Neural crest cell (in vitro differentiated cells): ENCODE measurements at regions not wholly inside any gene's neighbourhood (a gene's known extent, or its start where the extent isn't known, plus 50 kb on each side); places are given as distances from the start of the nearest gene placed in this dataset.
A peak's percentile ranks its signal among the peaks of the same experiment; 100 is the strongest.

Experiments
- DNase-seq: peaks from one replicate; pipeline ENCODE4 v3.0.0; 2021; ENCODE audit warnings: low read depth, mixed read lengths, low spot score
- H3K27ac Mint-ChIP-seq: one replicate; pipeline ENCODE4 v1.8.0; 2021; ENCODE audit warnings: mild to moderate bottlenecking, mixed read lengths; ENCODE audit not compliant: unreplicated experiment
- H3K27me3 Mint-ChIP-seq: 2 replicates; pipeline ENCODE4 v1.8.0; 2021; ENCODE audit warnings: low read depth, mild to moderate bottlenecking, mixed read lengths
- H3K36me3 Mint-ChIP-seq: 2 replicates; pipeline ENCODE4 v1.8.0; 2021; ENCODE audit warnings: low read depth, mild to moderate bottlenecking, mixed read lengths
- H3K4me1 Mint-ChIP-seq: 2 replicates; pipeline ENCODE4 v1.8.0; 2021; ENCODE audit warnings: mixed read lengths
- H3K4me3 Mint-ChIP-seq: one replicate; pipeline ENCODE4 v1.8.0; 2021; ENCODE audit warnings: mild to moderate bottlenecking, mixed read lengths
- H3K9me3 Mint-ChIP-seq: 2 replicates; pipeline ENCODE4 v1.8.0; 2021; ENCODE audit warnings: mixed read lengths
- CTCF ChIP-seq: fragments of 200-600 bp; sonication (generic); conservative IDR thresholded peaks from 2 replicates; pipeline ENCODE4 v1.5.0; 2021; ENCODE audit warnings: antibody characterized with exemption, mild to moderate bottlenecking

GRCh38 chr9:18137815-18138214 lies 336.1 kb upstream of the ADAMTSL1 start:
- no peaks in the 10 kb centered on the region for H3K36me3 Mint-ChIP-seq
- H3K4me3 Mint-ChIP-seq = no peak overlapping the region
- peaks cover 27% of the 10 kb centered on the region for H3K4me1 Mint-ChIP-seq
- H3K27ac Mint-ChIP-seq = no peak overlapping the region
- H3K27me3 Mint-ChIP-seq = no peaks in the 10 kb centered on the region
- H3K9me3 Mint-ChIP-seq = peaks cover 7% of the 10 kb centered on the region
- no peak for TF ChIP-seq CTCF
- DNase-seq = no peak

GRCh38 chr9:18138656-18139055 lies 335.3 kb upstream of the ADAMTSL1 start:
- TF ChIP-seq CTCF = no peak

GRCh38 chr9:18141681-18142080 lies 332.3 kb upstream of the ADAMTSL1 start:
- Mint-ChIP-seq H3K4me3 (no peak overlapping the region), H3K36me3 (no peaks in the 10 kb centered on the region), H3K9me3 (peaks cover 7% of the 10 kb centered on the region), H3K4me1 (peaks cover 41% of the 10 kb centered on the region), H3K27ac (peak overlapping the region; percentile 95), H3K27me3 (no peaks in the 10 kb centered on the region)
- no peak for TF ChIP-seq CTCF
- DNase-seq = no peak

More at GRCh38 chr9:18138656-18139055, 335.3 kb upstream of the ADAMTSL1 start:
- no peaks in the 10 kb centered on the region for H3K27me3 Mint-ChIP-seq
- H3K27ac Mint-ChIP-seq = no peak overlapping the region
- no peaks in the 10 kb centered on the region for H3K36me3 Mint-ChIP-seq
- H3K9me3 Mint-ChIP-seq = peaks cover 7% of the 10 kb centered on the region
- H3K4me3 Mint-ChIP-seq = no peak overlapping the region
- DNase-seq = no peak
- H3K4me1 Mint-ChIP-seq = peaks cover 35% of the 10 kb centered on the region

- H3K27me3 Mint-ChIP-seq = no peaks in the 10 kb centered on the region
- H3K4me3 Mint-ChIP-seq = no peak overlapping the region
- no peak for DNase-seq
- peaks cover 7% of the 10 kb centered on the region for H3K9me3 Mint-ChIP-seq
- H3K36me3 Mint-ChIP-seq = no peaks in the 10 kb centered on the region
- TF ChIP-seq CTCF = peak; percentile 35
- H3K27ac Mint-ChIP-seq = peak overlapping the region; percentile 91
- peaks cover 37% of the 10 kb centered on the region for H3K4me1 Mint-ChIP-seq
Measured at GRCh38 chr9:18143073-18143745, 330.7 kb upstream of the ADAMTSL1 start.

- DNase-seq = no peak
- Mint-ChIP-seq H3K27me3 (no peaks in the 10 kb centered on the region), H3K4me1 (peaks cover 37% of the 10 kb centered on the region), H3K36me3 (no peaks in the 10 kb centered on the region), H3K27ac (no peak overlapping the region), H3K9me3 (peaks cover 6% of the 10 kb centered on the region), H3K4me3 (no peak overlapping the region)
- TF ChIP-seq CTCF = no peak
Measured at GRCh38 chr9:18146329-18146728, 327.6 kb upstream of the ADAMTSL1 start.
